CD4-positive, alpha-beta T cell treated with Interleukin-15 for 4 hours (primary cell): ENCODE measurements at regions not wholly inside any gene's neighbourhood (a gene's known extent, or its start where the extent isn't known, plus 50 kb on each side); places are given as distances from the start of the nearest gene placed in this dataset.

ENCODE experiments used
- DNase-seq: peaks from one replicate; pipeline ENCODE4 v3.0.0-alpha.2; 2020; ENCODE audit warnings: low spot score

- no peak for DNase-seq
Measured at GRCh38 chr4:38189445-38189844, 229.2 kb downstream of the PTTG2 start.

GRCh38 chr4:38190717-38191178 lies 230.6 kb downstream of the PTTG2 start:
- DNase-seq: no peak

- no peak for DNase-seq
Measured at GRCh38 chr4:38192516-38192915, 232.3 kb downstream of the PTTG2 start.

- no peak for DNase-seq
Measured at GRCh38 chr4:38193236-38193863, 233.2 kb downstream of the PTTG2 start.

- no peak for DNase-seq
Measured at GRCh38 chr4:38194047-38194602, 233.9 kb downstream of the PTTG2 start.

GRCh38 chr4:38195486-38195885 lies 235.3 kb downstream of the PTTG2 start:
- no peak for DNase-seq

- no peak for DNase-seq
Measured at GRCh38 chr4:38195911-38196310, 235.7 kb downstream of the PTTG2 start.

- DNase-seq: no peak
Measured at GRCh38 chr4:38202242-38202641, 242.0 kb downstream of the PTTG2 start.

- no peak for DNase-seq
Measured at GRCh38 chr4:38203609-38204008, 243.4 kb downstream of the PTTG2 start.

- DNase-seq: no peak
Measured at GRCh38 chr4:38204339-38205035, 244.3 kb downstream of the PTTG2 start.

GRCh38 chr4:38205261-38205660 lies 245.1 kb downstream of the PTTG2 start:
- DNase-seq: no peak

GRCh38 chr4:38207110-38207457 lies 246.9 kb downstream of the PTTG2 start:
- DNase-seq: no peak

GRCh38 chr4:38209654-38210053 lies 249.5 kb downstream of the PTTG2 start:
- no peak for DNase-seq

- DNase-seq: no peak
Measured at GRCh38 chr4:38210396-38211114, 250.4 kb downstream of the PTTG2 start.

- DNase-seq: no peak
Measured at GRCh38 chr4:38211885-38212284, 251.7 kb downstream of the PTTG2 start.

GRCh38 chr4:38213083-38213805 lies 253.0 kb downstream of the PTTG2 start:
- no peak for DNase-seq

- DNase-seq: no peak
Measured at GRCh38 chr4:38222892-38223291, 262.7 kb downstream of the PTTG2 start.

- no peak for DNase-seq
Measured at GRCh38 chr4:38223306-38223705, 263.1 kb downstream of the PTTG2 start.

- no peak for DNase-seq
Measured at GRCh38 chr4:38223782-38224236, 263.6 kb downstream of the PTTG2 start.

- no peak for DNase-seq
Measured at GRCh38 chr4:38224850-38225249, 264.7 kb downstream of the PTTG2 start.

- no peak for DNase-seq
Measured at GRCh38 chr4:38226170-38226569, 266.0 kb downstream of the PTTG2 start.

- DNase-seq: no peak
Measured at GRCh38 chr4:38230121-38230801, 270.1 kb downstream of the PTTG2 start.
